ENCODE measurements at regions not wholly inside any gene's neighbourhood (a gene's known extent, or its start where the extent isn't known, plus 50 kb on each side); places are given as distances from the start of the nearest gene placed in this dataset.
"Not testable (repeated sequence)": the region's sequence is repeated elsewhere in the genome, so short reads cannot be mapped to it uniquely, and the experiment has no call there.

- no peak for DNase-seq (ENCODE audit: low read depth in 2 of 3, low spot score in 2 of 3)
Measured at GRCh38 chr20:2203436-2203835, 92.4 kb upstream of the TGM3 start.

DNA sequence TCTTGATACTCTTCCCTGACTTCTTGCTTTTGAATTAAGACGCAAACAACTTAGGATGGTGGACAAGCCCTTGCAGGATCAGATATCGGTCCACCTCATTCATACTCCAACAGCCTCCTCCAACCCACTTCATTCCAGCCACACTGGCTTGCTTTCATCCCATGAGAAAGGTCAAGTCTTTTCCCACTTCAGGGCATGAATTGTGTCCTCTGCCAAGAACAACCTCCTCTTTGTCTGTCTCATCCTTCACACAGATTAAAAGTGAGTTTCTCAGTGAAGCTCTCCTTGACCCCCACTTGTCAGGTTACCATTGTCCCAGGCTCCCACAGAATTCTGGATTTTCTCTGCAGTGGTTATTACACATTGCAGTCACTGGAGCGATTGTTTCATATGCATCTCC is 91.8 kb upstream of the TGM3 start:
- no peak for DNase-seq (ENCODE audit: low read depth in 2 of 3, low spot score in 2 of 3)

DNA sequence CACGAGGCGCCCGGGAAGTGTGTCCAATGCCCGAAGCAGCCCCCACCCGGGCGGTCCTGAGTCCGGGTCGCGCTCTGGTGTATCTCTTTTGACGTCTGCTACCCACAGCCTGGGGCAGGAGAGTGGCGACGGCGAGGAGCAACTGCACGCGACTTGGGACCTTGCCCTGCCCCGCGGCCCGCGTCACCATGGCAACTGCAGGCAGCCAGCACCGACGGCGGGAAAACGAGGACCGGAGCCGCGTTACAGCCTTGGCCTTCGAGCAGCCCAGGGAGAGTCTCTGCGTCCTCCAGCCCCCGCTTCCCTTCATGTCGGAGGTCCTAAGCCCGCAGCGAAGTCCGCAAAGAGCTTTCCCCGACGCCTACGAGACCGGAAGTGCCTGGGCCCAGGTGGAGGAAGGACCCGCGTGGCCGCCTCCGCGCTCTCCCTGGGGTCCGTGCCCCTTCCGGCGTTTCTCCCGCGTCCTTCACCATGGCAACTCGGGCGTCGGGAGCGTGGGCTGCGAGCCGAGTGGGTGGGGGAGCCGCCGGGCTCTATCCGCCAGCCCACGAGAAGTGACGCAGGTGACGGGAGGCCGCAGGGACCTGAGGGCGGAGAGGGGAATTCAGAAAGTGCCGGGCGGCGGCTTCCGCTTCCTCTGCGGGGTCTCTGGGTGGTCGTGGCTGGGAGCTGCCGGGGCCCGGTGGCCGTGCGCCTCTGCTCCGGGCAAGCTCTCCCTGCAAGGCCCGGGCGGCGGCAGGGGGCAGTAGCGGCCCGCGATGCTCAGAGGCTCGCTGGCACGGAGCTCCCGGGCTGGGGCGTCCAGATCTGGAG is 88.6 kb upstream of the TGM3 start:
- DNase-seq (ENCODE audit: low read depth in 2 of 3, low spot score in 2 of 3), result peak; percentile 51 to 71 (median 57)

DNA sequence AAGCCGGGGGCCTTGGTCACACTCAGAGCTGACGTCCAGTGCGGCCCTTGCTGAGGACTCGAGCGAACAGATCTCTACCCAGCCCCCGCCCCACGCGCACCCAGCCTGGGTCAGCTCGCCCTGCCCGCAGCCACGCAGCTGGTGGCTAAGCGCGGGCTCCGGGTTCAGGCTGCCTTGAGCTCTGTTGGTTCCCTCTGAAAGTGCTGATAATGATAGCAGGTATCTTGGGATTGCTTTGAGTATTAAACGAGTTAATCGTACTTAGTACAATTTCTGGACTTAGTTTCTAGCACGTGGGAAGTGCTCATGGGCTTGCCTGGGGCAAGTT is 88.1 kb upstream of the TGM3 start:
- DNase-seq (ENCODE audit: low read depth in 2 of 3, low spot score in 2 of 3), result no peak

- DNase-seq (ENCODE audit: low read depth in 2 of 3, low spot score in 2 of 3), result no peak
Measured at GRCh38 chr20:2208897-2209296, 86.9 kb upstream of the TGM3 start.

- DNase-seq (ENCODE audit: low read depth in 2 of 3, low spot score in 2 of 3), result no peak
Measured at GRCh38 chr20:2210646-2211552, 84.9 kb upstream of the TGM3 start.

- no peak for DNase-seq (ENCODE audit: low read depth in 2 of 3, low spot score in 2 of 3)
Measured at GRCh38 chr20:2212456-2213015, 83.3 kb upstream of the TGM3 start.

DNA sequence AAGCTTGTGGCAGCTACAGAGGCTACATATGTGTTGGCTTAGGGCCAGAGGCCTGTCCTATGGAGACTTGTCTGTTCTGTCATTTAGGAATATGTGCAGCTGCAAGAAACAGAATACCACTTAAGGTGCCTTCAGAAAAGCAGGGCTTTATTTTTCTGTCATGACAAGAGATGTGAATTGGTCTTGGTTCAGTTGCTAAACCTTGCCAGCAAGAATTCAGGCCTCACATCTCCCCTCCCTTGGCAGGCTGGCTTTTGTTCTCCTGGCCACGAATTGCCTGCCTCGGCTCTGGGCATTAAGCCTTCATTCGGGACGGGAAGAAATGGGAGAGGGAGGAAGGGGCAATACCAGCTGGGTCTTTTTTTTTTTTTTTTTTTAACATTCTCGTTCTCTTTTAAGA is 82.4 kb upstream of the TGM3 start:
- DNase-seq (ENCODE audit: low read depth in 2 of 3, low spot score in 2 of 3), result no peak

DNA sequence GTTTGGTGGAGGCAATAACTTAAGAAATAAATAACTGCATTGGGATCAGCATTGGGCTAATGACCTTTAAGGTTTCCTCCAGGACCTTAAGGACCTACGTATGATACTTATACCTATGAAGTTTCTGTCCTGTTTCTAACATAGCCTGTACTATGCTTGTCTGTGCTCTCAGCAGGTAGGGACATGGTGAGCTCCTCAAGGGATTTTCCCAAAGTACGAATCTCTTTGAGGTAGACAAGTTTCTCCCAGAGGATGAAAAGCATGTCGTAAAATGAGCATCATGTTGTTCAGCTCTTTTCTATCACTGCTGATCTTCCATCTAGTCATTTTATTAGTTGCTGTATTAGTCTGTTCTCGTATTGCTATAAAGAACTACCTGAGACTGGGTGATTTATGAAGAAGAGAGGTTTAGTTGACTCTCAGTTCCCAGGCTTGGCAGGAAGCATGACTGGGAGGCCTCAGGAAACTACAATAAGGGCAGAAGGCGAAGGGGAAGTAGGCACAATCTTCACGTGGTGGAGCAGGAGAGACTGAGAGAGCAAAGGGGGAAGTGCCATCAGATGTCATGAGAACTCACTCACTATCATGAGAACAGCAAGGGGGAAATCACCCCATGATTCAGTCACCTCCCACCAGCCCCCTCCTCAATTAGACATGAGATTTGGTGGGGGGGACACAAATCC is 77.8 kb upstream of the TGM3 start:
- no peak for DNase-seq (ENCODE audit: low read depth in 2 of 3, low spot score in 2 of 3)

DNA sequence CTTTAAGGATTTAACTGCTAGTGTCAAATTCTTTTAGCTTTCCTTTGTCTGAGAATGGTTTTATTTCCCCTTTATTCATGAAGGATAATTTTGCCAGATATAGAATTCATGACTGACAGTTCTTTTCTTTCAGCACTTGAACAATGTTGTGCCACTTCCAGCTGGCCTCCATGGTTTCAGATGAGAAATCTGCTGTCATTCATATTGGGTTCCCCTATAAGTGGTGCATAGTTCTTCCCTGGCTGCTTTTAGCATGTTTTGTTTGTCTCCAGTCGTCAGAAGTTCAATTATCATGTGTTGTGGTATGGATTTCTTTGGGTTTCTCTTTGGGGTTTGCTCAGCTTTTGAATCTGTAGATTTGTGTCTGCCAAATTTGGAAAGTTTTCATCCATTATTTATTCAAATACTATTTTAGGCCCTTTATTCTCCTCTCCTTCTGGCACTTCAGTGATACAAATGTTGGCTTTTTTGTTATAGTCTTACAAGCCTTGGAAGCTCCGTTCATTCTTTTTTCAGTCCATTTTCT is 76.3 kb upstream of the TGM3 start:
- no peak for DNase-seq (ENCODE audit: low read depth in 2 of 3, low spot score in 2 of 3)

- DNase-seq (ENCODE audit: low read depth in 2 of 3, low spot score in 2 of 3), result no peak
Measured at GRCh38 chr20:2220298-2220697, 75.5 kb upstream of the TGM3 start.

- DNase-seq (ENCODE audit: low read depth in 2 of 3, low spot score in 2 of 3), result no peak
Measured at GRCh38 chr20:2221921-2222320, 73.9 kb upstream of the TGM3 start.

- DNase-seq (ENCODE audit: low read depth in 2 of 3, low spot score in 2 of 3), result no peak
Measured at GRCh38 chr20:2223558-2224367, 72.0 kb upstream of the TGM3 start.

GRCh38 chr20:2224368-2224639 is 71.5 kb upstream of the TGM3 start:
- DNase-seq (ENCODE audit: low read depth in 2 of 3, low spot score in 2 of 3), result no peak

GRCh38 chr20:2227285-2227684 is 68.5 kb upstream of the TGM3 start:
- not testable (repeated sequence) for DNase-seq (ENCODE audit: low read depth in 2 of 3, low spot score in 2 of 3)

DNA sequence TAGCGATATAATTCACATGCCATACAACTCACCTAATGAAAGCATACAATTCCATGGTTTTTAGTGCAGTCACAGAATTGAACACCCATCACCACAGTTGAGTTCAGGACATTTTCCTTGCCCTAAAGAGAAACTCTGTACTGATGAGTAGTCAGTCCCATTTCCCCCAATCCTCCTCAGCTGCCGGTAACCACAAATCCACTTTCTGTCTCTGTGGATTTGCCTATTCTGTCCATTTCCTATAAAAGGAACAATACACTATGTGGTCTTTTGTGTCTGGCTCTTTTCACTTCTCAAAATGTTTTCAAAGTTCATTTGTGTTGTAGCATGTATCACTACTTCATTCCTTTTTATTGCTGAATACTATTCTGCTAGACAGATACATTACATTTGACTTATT is 67.9 kb upstream of the TGM3 start:
- no peak for DNase-seq (ENCODE audit: low read depth in 2 of 3, low spot score in 2 of 3)

DNA sequence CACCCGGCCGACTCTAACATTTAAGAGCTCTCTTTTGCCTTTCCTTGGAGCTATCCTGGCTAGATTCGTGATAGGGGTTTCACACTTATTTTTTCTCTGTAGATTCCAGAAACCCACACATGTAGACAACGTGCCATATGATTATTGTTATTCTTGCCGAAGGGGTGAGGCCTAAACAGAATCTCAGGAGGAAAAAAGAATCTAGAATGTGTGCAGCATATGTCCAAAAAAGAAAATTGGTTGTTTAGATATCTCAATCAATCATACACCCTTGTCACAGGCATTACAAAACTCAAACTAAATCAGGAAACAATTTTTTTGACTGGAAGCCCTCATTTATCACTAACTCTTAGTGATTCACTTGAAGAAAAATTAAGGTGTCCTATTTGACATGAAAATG is 66.9 kb upstream of the TGM3 start:
- DNase-seq (ENCODE audit: low read depth in 2 of 3, low spot score in 2 of 3), result no peak

DNA sequence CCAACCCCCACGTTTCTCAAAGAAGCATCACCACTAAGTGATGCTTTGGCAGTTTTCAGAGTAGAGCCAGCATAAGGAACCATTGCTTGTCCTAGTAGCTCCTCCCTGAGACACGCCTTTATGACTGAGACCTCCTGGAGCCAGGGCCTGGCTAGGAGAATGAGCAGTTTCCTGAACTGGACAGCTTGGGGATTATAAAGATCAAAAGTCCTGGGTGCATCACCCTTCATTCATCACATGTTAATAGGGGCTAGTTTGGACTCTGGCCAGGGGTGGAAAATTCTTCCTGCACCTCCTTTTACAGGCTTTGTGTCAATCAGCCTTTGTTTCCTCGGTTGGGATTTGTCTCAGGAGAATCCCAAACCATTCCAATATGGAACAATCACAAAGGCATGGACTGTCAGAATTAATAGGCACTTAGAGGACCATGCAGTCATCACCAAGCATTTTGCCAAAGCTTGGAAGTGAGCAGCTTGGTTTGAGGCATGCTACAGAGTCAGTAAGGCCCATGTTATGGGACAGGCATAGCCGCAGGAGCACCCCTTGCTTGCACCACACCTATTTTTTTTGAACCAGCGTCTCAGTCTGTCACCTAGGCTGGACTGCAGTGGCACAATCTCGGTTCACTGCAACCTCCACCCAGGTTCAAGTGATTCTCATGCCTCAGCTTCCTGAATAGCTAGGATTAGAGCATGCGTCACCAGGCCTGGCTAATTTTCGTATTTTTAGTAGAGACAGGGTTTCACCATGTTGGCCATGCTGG is 64.9 kb upstream of the TGM3 start:
- no peak for DNase-seq (ENCODE audit: low read depth in 2 of 3, low spot score in 2 of 3)

- DNase-seq (ENCODE audit: low read depth in 2 of 3, low spot score in 2 of 3), result no peak
Measured at GRCh38 chr20:2231701-2232100, 64.1 kb upstream of the TGM3 start.

- no peak for DNase-seq (ENCODE audit: low read depth in 2 of 3, low spot score in 2 of 3)
Measured at GRCh38 chr20:2234598-2235191, 61.1 kb upstream of the TGM3 start.
